Caco-2 (cell line): ENCODE measurements at regions not wholly inside any gene's neighbourhood (a gene's known extent, or its start where the extent isn't known, plus 50 kb on each side); places are given as distances from the start of the nearest gene placed in this dataset.

Experiments
- BruUV-seq: library from RNA; stranded (reverse); fragments of 400-500 nt; replicated peaks from 2 replicates; lab custom pipeline; 2021; lab: Mats Ljungman, UMichigan
- CTCF ChIA-PET: fragments of 300-600 bp; sonication (Branson Sonifier 250); formaldehyde crosslinking; loops from one replicate; lab custom pipeline; 2022; ENCODE audit warnings: antibody characterized with exemption; lab: Charles Lee
- POLR2A ChIA-PET: fragments of 300-600 bp; sonication (Branson Sonifier 250); formaldehyde crosslinking; loops from one replicate; lab custom pipeline; 2022; ENCODE audit warnings: antibody characterized with exemption; lab: Charles Lee
- DNase-seq, 2 experiments: peaks; one replicate each; pipeline versions ENCODE4 v3.0.0 to v3.0.0-alpha.2; 2020 to 2022
- H3K27me3 ChIP-seq: replicated peaks from 2 replicates; pipeline ENCODE4 v1.6.0; 2011; ENCODE audit warnings: low read length; ENCODE audit not compliant: control insufficient read depth, insufficient read depth
- H3K36me3 ChIP-seq: 2 replicates; pipeline ENCODE4 v1.5.1; 2011; ENCODE audit warnings: low read length; ENCODE audit not compliant: control insufficient read depth, insufficient read depth
- H3K4me1 ChIP-seq: fragments of 250-450 bp; sonication (Bioruptor Pico); 2 replicates; pipeline ENCODE4 v1.5.1; 2020; ENCODE audit warnings: mild to moderate bottlenecking
- H3K4me3 ChIP-seq: 2 replicates; pipeline ENCODE4 v1.5.1; 2011; ENCODE audit warnings: low read depth, mild to moderate bottlenecking, control low read depth, low read length
- H3K9me3 ChIP-seq: fragments of 250-450 bp; sonication (Bioruptor Pico); 2 replicates; pipeline ENCODE4 v1.5.1; 2020; ENCODE audit warnings: mild to moderate bottlenecking, moderate library complexity
- H3K27ac Mint-ChIP-seq: one replicate; pipeline ENCODE4 v1.8.0; 2022; ENCODE audit warnings: mixed read lengths; ENCODE audit not compliant: unreplicated experiment
- H3K27me3 Mint-ChIP-seq: one replicate; pipeline ENCODE4 v1.8.0; 2022; ENCODE audit warnings: mixed read lengths; ENCODE audit not compliant: insufficient read depth, unreplicated experiment
- H3K36me3 Mint-ChIP-seq: one replicate; pipeline ENCODE4 v1.8.0; 2022; ENCODE audit warnings: mild to moderate bottlenecking, mixed read lengths; ENCODE audit not compliant: insufficient read depth, unreplicated experiment
- H3K4me1 Mint-ChIP-seq: one replicate; pipeline ENCODE4 v1.8.0; 2022; ENCODE audit warnings: low read depth, mixed read lengths; ENCODE audit not compliant: unreplicated experiment
- H3K4me3 Mint-ChIP-seq: one replicate; pipeline ENCODE4 v1.8.0; 2022; ENCODE audit warnings: mild to moderate bottlenecking, moderate library complexity, mixed read lengths; ENCODE audit not compliant: unreplicated experiment
- H3K9me3 Mint-ChIP-seq: one replicate; pipeline ENCODE4 v1.8.0; 2022; ENCODE audit warnings: mixed read lengths; ENCODE audit not compliant: unreplicated experiment
- intact Hi-C: fragments of 100-400 bp; cut with micrococcal nuclease; formaldehyde crosslinking; loops from one replicate; pipeline ENCODE4 v1.10.0; 2022; ENCODE audit not compliant: unreplicated experiment
- TF ChIP-seq, protein P1 (sequence below), 2 experiments: fragments of 200-600 bp in 1 of 2; IDR thresholded peaks; 1 replicate in 1 of 2; 2 replicates in 1 of 2; pipeline versions ENCODE4 v1.5.1 to v1.8.0; 2011 to 2022; ENCODE audit warnings: antibody characterized with exemption in 1 of 2, control low read depth in 1 of 2, inconsistent platforms in 1 of 2, low read depth in 1 of 2, low read length in 1 of 2, mild to moderate bottlenecking in 1 of 2, moderate library complexity in 1 of 2; ENCODE audit not compliant: insufficient read depth in 1 of 2, severe bottlenecking in 1 of 2, unreplicated experiment in 1 of 2

DNA sequence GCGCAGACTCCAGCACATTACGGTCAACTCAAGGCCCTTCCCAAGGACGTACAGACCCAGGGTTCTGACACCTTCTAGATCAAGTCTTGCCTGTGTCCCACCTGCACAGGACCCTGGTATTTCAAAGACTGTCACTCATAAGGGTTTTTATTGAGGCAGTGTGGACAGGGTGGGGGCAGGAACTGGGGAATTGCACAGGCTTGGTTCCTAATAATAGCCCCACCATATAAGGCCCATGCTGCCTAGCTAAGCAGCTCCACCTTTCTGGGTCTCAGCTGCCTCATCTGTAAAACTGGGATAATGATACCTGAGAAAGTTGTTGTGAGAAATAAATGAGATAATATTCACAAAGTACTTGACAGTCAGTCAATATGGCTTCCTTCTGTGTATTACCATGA lies 55.3 kb upstream of the PUM1 start:
- no peaks in the 10 kb centered on the region for H3K4me1 ChIP-seq
- no peaks in the 10 kb centered on the region for H3K9me3 ChIP-seq
- Mint-ChIP-seq H3K27me3 (no peaks in the 10 kb centered on the region), H3K36me3 (no peaks in the 10 kb centered on the region), H3K4me3 (no peak overlapping the region), H3K9me3 (no peaks in the 10 kb centered on the region), H3K4me1 (no peaks in the 10 kb centered on the region), H3K27ac (no peak overlapping the region)
- no peak overlapping the region for H3K4me3 ChIP-seq
- intact Hi-C loops, result no loop called here
- TF ChIP-seq, protein P1, sequence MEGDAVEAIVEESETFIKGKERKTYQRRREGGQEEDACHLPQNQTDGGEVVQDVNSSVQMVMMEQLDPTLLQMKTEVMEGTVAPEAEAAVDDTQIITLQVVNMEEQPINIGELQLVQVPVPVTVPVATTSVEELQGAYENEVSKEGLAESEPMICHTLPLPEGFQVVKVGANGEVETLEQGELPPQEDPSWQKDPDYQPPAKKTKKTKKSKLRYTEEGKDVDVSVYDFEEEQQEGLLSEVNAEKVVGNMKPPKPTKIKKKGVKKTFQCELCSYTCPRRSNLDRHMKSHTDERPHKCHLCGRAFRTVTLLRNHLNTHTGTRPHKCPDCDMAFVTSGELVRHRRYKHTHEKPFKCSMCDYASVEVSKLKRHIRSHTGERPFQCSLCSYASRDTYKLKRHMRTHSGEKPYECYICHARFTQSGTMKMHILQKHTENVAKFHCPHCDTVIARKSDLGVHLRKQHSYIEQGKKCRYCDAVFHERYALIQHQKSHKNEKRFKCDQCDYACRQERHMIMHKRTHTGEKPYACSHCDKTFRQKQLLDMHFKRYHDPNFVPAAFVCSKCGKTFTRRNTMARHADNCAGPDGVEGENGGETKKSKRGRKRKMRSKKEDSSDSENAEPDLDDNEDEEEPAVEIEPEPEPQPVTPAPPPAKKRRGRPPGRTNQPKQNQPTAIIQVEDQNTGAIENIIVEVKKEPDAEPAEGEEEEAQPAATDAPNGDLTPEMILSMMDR (IDR thresholded peaks at IDR 0.05; ENCODE audit: insufficient read depth in 1 of 2, low read depth in 1 of 2, low read length in 1 of 2, severe bottlenecking in 1 of 2, unreplicated experiment in 1 of 2), result no peak
- no peak for DNase-seq
- H3K27me3 ChIP-seq, result no peaks in the 10 kb centered on the region
- no peaks in the 10 kb centered on the region for H3K36me3 ChIP-seq
- ChIA-PET POLR2A (no interaction called here), CTCF (no interaction called here)
- no TSS peak for BruUV-seq

GRCh38 chr1:31116022-31116421 lies 50.5 kb upstream of the PUM1 start:
- Histone ChIP-seq H3K36me3 (no peaks in the 10 kb centered on the region), H3K9me3 (no peaks in the 10 kb centered on the region), H3K4me3 (no peak overlapping the region), H3K27me3 (no peaks in the 10 kb centered on the region), H3K4me1 (peaks cover 6% of the 10 kb centered on the region)
- Mint-ChIP-seq H3K4me3 (no peak overlapping the region), H3K9me3 (no peaks in the 10 kb centered on the region), H3K4me1 (no peaks in the 10 kb centered on the region), H3K27ac (no peak overlapping the region), H3K27me3 (no peaks in the 10 kb centered on the region), H3K36me3 (no peaks in the 10 kb centered on the region)
- BruUV-seq, result no TSS peak
- intact Hi-C loops, result no loop called here
- POLR2A ChIA-PET, result no interaction called here
- DNase-seq, result no peak
- TF ChIP-seq, protein P1 (IDR thresholded peaks at IDR 0.05; ENCODE audit: insufficient read depth in 1 of 2, low read depth in 1 of 2, low read length in 1 of 2, severe bottlenecking in 1 of 2, unreplicated experiment in 1 of 2), result no peak
- CTCF ChIA-PET, result no interaction called here
